HCT116 (cell line): ENCODE measurements at regions not wholly inside any gene's neighbourhood (a gene's known extent, or its start where the extent isn't known, plus 50 kb on each side); places are given as distances from the start of the nearest gene placed in this dataset.

ENCODE experiments used
- ATAC-seq: fragments of 200-7000 bp; cut with Tn5 transposase; 2 replicates; pipeline ENCODE4 v1.9.1; 2020; ENCODE audit warnings: mild to moderate bottlenecking, moderate library complexity
- BruUV-seq: library from RNA; stranded (reverse); fragments of 400-500 nt; replicated peaks from 2 replicates; lab custom pipeline; 2021; lab: Mats Ljungman, UMichigan
- CTCF ChIA-PET: fragments of 300-600 bp; sonication (Branson Sonifier 250); formaldehyde crosslinking; loops from one replicate; lab custom pipeline; 2021; ENCODE audit warnings: antibody characterized with exemption; lab: Charles Lee
- POLR2A ChIA-PET: fragments of 300-600, 350-600 bp; sonication (Branson Sonifier 250); formaldehyde crosslinking; loops from one replicate; lab custom pipeline; 2021; ENCODE audit warnings: antibody characterized with exemption; lab: Charles Lee
- RAD21 ChIA-PET, 2 experiments: fragments of 300-600 bp; sonication (Branson Sonifier 250); formaldehyde crosslinking; loops; one replicate each; lab custom pipeline; 2023; ENCODE audit warnings: low total read pairs in 2 of 2; ENCODE audit not compliant: uncharacterized antibody in 2 of 2, unreplicated experiment in 2 of 2, low non-redundant PET in 1 of 2; lab: Charles Lee
- DNase-seq: peaks from one replicate; pipeline ENCODE4 v3.0.0-alpha.2; 2010; ENCODE audit warnings: low read depth, low spot score
- H2AFZ ChIP-seq: fragments of 200-600 bp; shearing (Covaris generic), sonication (generic); 2 replicates; pipeline ENCODE4 v1.6.1; 2017; ENCODE audit warnings: low read depth, mixed run types, mixed read lengths, antibody characterized with exemption, low read length; ENCODE audit not compliant: poor library complexity, severe bottlenecking
- H3K27ac ChIP-seq: 2 replicates; pipeline ENCODE4 v1.5.1; 2012; ENCODE audit warnings: low read depth, low read length
- H3K27me3 ChIP-seq: fragments of 200-600 bp; sonication (generic); 2 replicates; pipeline ENCODE4 v1.6.1; 2016; ENCODE audit warnings: mixed run types, low read length, mixed read lengths; ENCODE audit not compliant: insufficient read depth
- H3K36me3 ChIP-seq, 2 experiments: fragments of 200-500 bp in 1 of 2; fragments of 200-600 bp in 1 of 2; sonication (Bioruptor generic) in 1 of 2; sonication (generic) in 1 of 2; 2 replicates each; pipeline versions ENCODE4 v1.5.1 to v1.6.1; 2014 to 2016; ENCODE audit warnings: low read length in 2 of 2, inconsistent platforms in 1 of 2, mixed read lengths in 1 of 2, mixed run types in 1 of 2; ENCODE audit not compliant: insufficient read depth in 2 of 2, control insufficient read depth in 1 of 2
- H3K4me1 ChIP-seq, 2 experiments: fragments of 200-600 bp in 1 of 2; sonication (generic) in 1 of 2; 2 replicates each; pipeline versions ENCODE4 v1.5.1 to v1.6.1; 2012 to 2017; ENCODE audit warnings: low read length in 2 of 2, inconsistent platforms in 1 of 2, mild to moderate bottlenecking in 1 of 2, mixed read lengths in 1 of 2, mixed run types in 1 of 2, moderate library complexity in 1 of 2; ENCODE audit not compliant: insufficient read depth in 2 of 2, control insufficient read depth in 1 of 2
- H3K4me2 ChIP-seq: fragments of 200-600 bp; sonication (generic); 2 replicates; pipeline ENCODE4 v1.6.1; 2017; ENCODE audit warnings: mixed run types, low read length, mixed read lengths
- H3K4me3 ChIP-seq, 2 experiments: fragments of 200-600 bp in 1 of 2; sonication (generic) in 1 of 2; replicated peaks in 1 of 2; 2 replicates each; pipeline ENCODE4 v1.5.1; 2011 to 2016; ENCODE audit warnings: low read length in 2 of 2, control low read depth in 1 of 2, low read depth in 1 of 2, mild to moderate bottlenecking in 1 of 2, mixed read lengths in 1 of 2, mixed run types in 1 of 2
- H3K79me2 ChIP-seq: fragments of 200-600 bp; sonication (generic); 2 replicates; pipeline ENCODE4 v1.6.1; 2017; ENCODE audit warnings: mild to moderate bottlenecking, mixed run types, low read length, moderate library complexity, mixed read lengths; ENCODE audit not compliant: insufficient read depth
- H3K9ac ChIP-seq: fragments of 200-600 bp; sonication (generic); 2 replicates; pipeline ENCODE4 v1.6.1; 2016; ENCODE audit warnings: low read length, mixed read lengths
- H3K9me2 ChIP-seq: fragments of 200-600 bp; sonication (generic), shearing (Covaris generic); 2 replicates; pipeline ENCODE4 v1.6.1; 2017; ENCODE audit warnings: mixed run types, mild to moderate bottlenecking, moderate library complexity; ENCODE audit not compliant: insufficient read depth
- H3K9me3 ChIP-seq, 2 experiments: fragments of 200-500 bp in 1 of 2; fragments of 200-600 bp in 1 of 2; sonication (Bioruptor generic) in 1 of 2; sonication (generic) in 1 of 2; 2 replicates each; pipeline ENCODE4 v1.6.1; 2014 to 2017; ENCODE audit warnings: low read length in 2 of 2, mixed read lengths in 2 of 2, inconsistent platforms in 1 of 2, low read depth in 1 of 2, mild to moderate bottlenecking in 1 of 2, mixed run types in 1 of 2, moderate library complexity in 1 of 2; ENCODE audit not compliant: control insufficient read depth in 1 of 2, insufficient read depth in 1 of 2
- H4K20me1 ChIP-seq: fragments of 200-600 bp; sonication (generic), shearing (Covaris generic); 2 replicates; pipeline ENCODE4 v1.6.1; 2017; ENCODE audit warnings: mixed run types, mild to moderate bottlenecking, moderate library complexity; ENCODE audit not compliant: insufficient read depth
- ATF3 ChIP-seq: IDR thresholded peaks from 2 replicates; pipeline ENCODE4 v1.6.1; 2012
- CBX3 ChIP-seq: IDR thresholded peaks from 2 replicates; pipeline ENCODE4 v1.6.1; 2012; ENCODE audit warnings: low read depth
- CEBPB ChIP-seq: IDR thresholded peaks from 2 replicates; pipeline ENCODE4 v1.6.1; 2012; ENCODE audit warnings: low read depth
- EGR1 ChIP-seq: IDR thresholded peaks from 2 replicates; pipeline ENCODE4 v1.6.1; 2012; ENCODE audit warnings: low read depth
- ELF1 ChIP-seq: IDR thresholded peaks from 2 replicates; pipeline ENCODE4 v1.6.1; 2012; ENCODE audit warnings: low read depth, borderline replicate concordance
- EZH2 ChIP-seq: fragments of 200-600 bp; sonication (generic); IDR thresholded peaks from 2 replicates; pipeline ENCODE4 v1.6.1; 2017; ENCODE audit warnings: antibody characterized with exemption, mixed run types
- FOSL1 ChIP-seq: IDR thresholded peaks from 2 replicates; pipeline ENCODE4 v1.6.1; 2012; ENCODE audit warnings: low read depth
- JUND ChIP-seq: IDR thresholded peaks from 2 replicates; pipeline ENCODE4 v1.6.1; 2012
- MAX ChIP-seq: IDR thresholded peaks from 2 replicates; pipeline ENCODE4 v1.6.1; 2012
- POLR2A ChIP-seq: IDR thresholded peaks from 2 replicates; pipeline ENCODE4 v1.7.0; 2011; ENCODE audit warnings: borderline replicate concordance; ENCODE audit not compliant: insufficient read depth, insufficient read length; ENCODE audit errors: extremely low read depth
- POLR2AphosphoS5 ChIP-seq: IDR thresholded peaks from 2 replicates; pipeline ENCODE4 v1.6.1; 2011; ENCODE audit warnings: mild to moderate bottlenecking, low read depth, low read length, moderate library complexity
- REST ChIP-seq: IDR thresholded peaks from 2 replicates; pipeline ENCODE4 v1.6.1; 2012; ENCODE audit warnings: low read depth
- SRF ChIP-seq: IDR thresholded peaks from 2 replicates; pipeline ENCODE4 v1.6.1; 2012; ENCODE audit warnings: low read depth
- TCF7L2 ChIP-seq: IDR thresholded peaks from 2 replicates; pipeline ENCODE4 v1.7.0; 2011; ENCODE audit warnings: borderline replicate concordance, inconsistent platforms; ENCODE audit not compliant: insufficient read depth, insufficient read length; ENCODE audit errors: extremely low read depth
- ZBTB33 ChIP-seq: IDR thresholded peaks from 2 replicates; pipeline ENCODE4 v1.6.1; 2011; ENCODE audit warnings: mild to moderate bottlenecking, low read length, moderate library complexity; ENCODE audit not compliant: insufficient replicate concordance; ENCODE audit errors: extremely low read depth
- ZFX ChIP-seq: fragments of 450-650 bp; IDR thresholded peaks from 2 replicates; pipeline ENCODE4 v1.6.1; 2017
- ZNF274 ChIP-seq: fragments of 200-500 bp; sonication (Bioruptor generic); IDR thresholded peaks from 2 replicates; pipeline ENCODE4 v1.6.1; 2014; ENCODE audit warnings: mild to moderate bottlenecking, low read depth, low read length, inconsistent platforms
- intact Hi-C: fragments of 100-400 bp; cut with micrococcal nuclease; formaldehyde crosslinking; loops from 2 replicates; pipeline ENCODE4 v1.10.0; 2022

GRCh38 chr1:170366980-170367379, 165.0 kb upstream of the GORAB start (continued):
- TF ChIP-seq MAX (no peak), ZFX (no peak), FOSL1 (no peak), TCF7L2 (no peak), JUND (no peak), CEBPB (no peak), CBX3 (no peak), ZNF274 (no peak), SRF (no peak), ELF1 (no peak), ZBTB33 (no peak), POLR2A (no peak), EZH2 (no peak), EGR1 (no peak)
- TF ChIP-seq, all 23 proteins: peak for 0

- ATAC-seq (no peak), DNase-seq (no peak)
- Histone ChIP-seq H3K4me2 (no peak overlapping the region), H4K20me1 (no peaks in the 10 kb centered on the region), H3K79me2 (no peaks in the 10 kb centered on the region), H3K4me1 (no peaks in the 10 kb centered on the region), H3K36me3 (no peaks in the 10 kb centered on the region), H3K27ac (no peak overlapping the region), H3K9me2 (no peaks in the 10 kb centered on the region), H3K27me3 (no peaks in the 10 kb centered on the region), H2AFZ (no peak overlapping the region), H3K9me3 (no peaks in the 10 kb centered on the region), H3K9ac (no peak overlapping the region), H3K4me3 (no peak overlapping the region)
- ChIA-PET CTCF (no interaction called here), RAD21 (no interaction called here), POLR2A (no interaction called here)
- no TSS peak for BruUV-seq
- TF ChIP-seq JUND, result no peak
- no peak for TF ChIP-seq ATF3
- no peak for TF ChIP-seq REST
- no peak for TF ChIP-seq POLR2AphosphoS5
- no peak for TF ChIP-seq ZBTB33
- intact Hi-C loops, result no loop called here
These were observed 164.4 kb upstream of the GORAB start for GRCh38 chr1:170367615-170368014.
